ENCODE measurements at regions not wholly inside any gene's neighbourhood (a gene's known extent, or its start where the extent isn't known, plus 50 kb on each side); places are given as distances from the start of the nearest gene placed in this dataset.
"Not testable (repeated sequence)": the region's sequence is repeated elsewhere in the genome, so short reads cannot be mapped to it uniquely, and the experiment has no call there.

GRCh38 chr2:4219571-4219970 lies 516.2 kb downstream of the DCDC2C start:
- peaks cover 30% of the 10 kb centered on the region for H3K4me1 ChIP-seq
- H3K9ac ChIP-seq: no peak overlapping the region
- no peaks in the 10 kb centered on the region for H3K27me3 ChIP-seq
- no peaks in the 10 kb centered on the region for H3K36me3 ChIP-seq
- Mint-ChIP-seq H3K4me3 (peak overlapping the region; percentile 66), H3K27me3 (ENCODE audit: insufficient read depth, low read depth) (peaks cover 2% of the 10 kb centered on the region), H3K4me1 (peaks cover 50% of the 10 kb centered on the region), H3K36me3 (peaks cover 5% of the 10 kb centered on the region), H3K27ac (peak overlapping the region; percentile 96), H3K9me3 (peaks cover 18% of the 10 kb centered on the region)
- no peaks in the 10 kb centered on the region for H3F3A ChIP-seq (ENCODE audit: low read depth)
- TF ChIP-seq EZH2phosphoT487 (IDR thresholded peaks at IDR 0.05) (no peak), EZH2 (IDR thresholded peaks at IDR 0.05) (no peak), CTCF (IDR thresholded peaks at IDR 0.05) (no peak)
- no peaks in the 10 kb centered on the region for H4K20me1 ChIP-seq (ENCODE audit: low read depth)
- H3K27ac ChIP-seq: peak overlapping the region; percentile 78
- no peaks in the 10 kb centered on the region for H3K9me3 ChIP-seq (ENCODE audit: low read depth)
- H3K79me2 ChIP-seq (ENCODE audit: low read depth): no peaks in the 10 kb centered on the region
- no peak for DNase-seq (ENCODE audit: low spot score)
- H3K4me3 ChIP-seq: no peak overlapping the region
- H3K4me2 ChIP-seq: peak overlapping the region; percentile 28
- no peak overlapping the region for H2AFZ ChIP-seq (replicated peaks)

GRCh38 chr2:4221434-4221833 lies 518.1 kb downstream of the DCDC2C start:
- peaks cover 16% of the 10 kb centered on the region for H3K9me3 Mint-ChIP-seq
- H3K27me3 Mint-ChIP-seq (ENCODE audit: insufficient read depth, low read depth): peaks cover 2% of the 10 kb centered on the region
- peaks cover 5% of the 10 kb centered on the region for H3K36me3 Mint-ChIP-seq

GRCh38 chr2:4221845-4222244 lies 518.5 kb downstream of the DCDC2C start:
- Mint-ChIP-seq H3K9me3 (peaks cover 16% of the 10 kb centered on the region), H3K27me3 (ENCODE audit: insufficient read depth, low read depth) (peaks cover 2% of the 10 kb centered on the region), H3K4me1 (peaks cover 38% of the 10 kb centered on the region), H3K27ac (peak overlapping the region; percentile 80), H3K36me3 (peaks cover 5% of the 10 kb centered on the region), H3K4me3 (no peak overlapping the region)
- TF ChIP-seq EZH2phosphoT487 (IDR thresholded peaks at IDR 0.05): no peak
- TF ChIP-seq CTCF (IDR thresholded peaks at IDR 0.05): no peak
- TF ChIP-seq EZH2 (IDR thresholded peaks at IDR 0.05): no peak
- Histone ChIP-seq H3K9me3 (ENCODE audit: low read depth) (no peaks in the 10 kb centered on the region), H3K4me2 (no peak overlapping the region), H3K9ac (no peak overlapping the region), H3K27me3 (no peaks in the 10 kb centered on the region), H3K36me3 (no peaks in the 10 kb centered on the region), H3K27ac (no peak overlapping the region), H2AFZ (replicated peaks) (no peak overlapping the region), H4K20me1 (ENCODE audit: low read depth) (no peaks in the 10 kb centered on the region), H3K4me3 (no peak overlapping the region), H3K79me2 (ENCODE audit: low read depth) (no peaks in the 10 kb centered on the region), H3F3A (ENCODE audit: low read depth) (no peaks in the 10 kb centered on the region), H3K4me1 (peaks cover 30% of the 10 kb centered on the region)
- DNase-seq (ENCODE audit: low spot score): no peak

More at GRCh38 chr2:4221434-4221833, 518.1 kb downstream of the DCDC2C start:
- Histone ChIP-seq H3K4me1 (peaks cover 30% of the 10 kb centered on the region), H2AFZ (replicated peaks) (no peak overlapping the region), H4K20me1 (ENCODE audit: low read depth) (no peaks in the 10 kb centered on the region), H3K9me3 (ENCODE audit: low read depth) (no peaks in the 10 kb centered on the region), H3K9ac (no peak overlapping the region), H3K27ac (no peak overlapping the region), H3K36me3 (no peaks in the 10 kb centered on the region), H3F3A (ENCODE audit: low read depth) (no peaks in the 10 kb centered on the region), H3K27me3 (no peaks in the 10 kb centered on the region), H3K79me2 (ENCODE audit: low read depth) (no peaks in the 10 kb centered on the region), H3K4me3 (no peak overlapping the region), H3K4me2 (no peak overlapping the region)
- H3K4me1 Mint-ChIP-seq: peaks cover 39% of the 10 kb centered on the region
- H3K4me3 Mint-ChIP-seq: no peak overlapping the region
- no peak for DNase-seq (ENCODE audit: low spot score)
- TF ChIP-seq EZH2phosphoT487 (IDR thresholded peaks at IDR 0.05) (no peak), CTCF (IDR thresholded peaks at IDR 0.05) (no peak), EZH2 (IDR thresholded peaks at IDR 0.05) (no peak)
- H3K27ac Mint-ChIP-seq: peak overlapping the region; percentile 80

- not testable (repeated sequence) for H3K79me2 ChIP-seq (ENCODE audit: low read depth); H3K9me3 ChIP-seq (ENCODE audit: low read depth); H3K4me1 Mint-ChIP-seq; H3K4me3 ChIP-seq; H4K20me1 ChIP-seq (ENCODE audit: low read depth); H3K27ac ChIP-seq; H3K36me3 Mint-ChIP-seq; H3K27me3 Mint-ChIP-seq (ENCODE audit: insufficient read depth, low read depth); H3K9ac ChIP-seq; DNase-seq (ENCODE audit: low spot score); H2AFZ ChIP-seq (replicated peaks); H3F3A ChIP-seq (ENCODE audit: low read depth); H3K4me2 ChIP-seq; H3K27ac Mint-ChIP-seq; H3K36me3 ChIP-seq; H3K27me3 ChIP-seq; H3K4me3 Mint-ChIP-seq
- peaks cover 11% of the 10 kb centered on the region for H3K9me3 Mint-ChIP-seq
- H3K4me1 ChIP-seq: peaks cover 15% of the 10 kb centered on the region
Observed at GRCh38 chr2:4244422-4244821, 541.0 kb downstream of the DCDC2C start.

Measured in neural progenitor cell (in vitro differentiated cells).